ENCODE measurements at regions not wholly inside any gene's neighbourhood (a gene's known extent, or its start where the extent isn't known, plus 50 kb on each side); places are given as distances from the start of the nearest gene placed in this dataset.

DNA sequence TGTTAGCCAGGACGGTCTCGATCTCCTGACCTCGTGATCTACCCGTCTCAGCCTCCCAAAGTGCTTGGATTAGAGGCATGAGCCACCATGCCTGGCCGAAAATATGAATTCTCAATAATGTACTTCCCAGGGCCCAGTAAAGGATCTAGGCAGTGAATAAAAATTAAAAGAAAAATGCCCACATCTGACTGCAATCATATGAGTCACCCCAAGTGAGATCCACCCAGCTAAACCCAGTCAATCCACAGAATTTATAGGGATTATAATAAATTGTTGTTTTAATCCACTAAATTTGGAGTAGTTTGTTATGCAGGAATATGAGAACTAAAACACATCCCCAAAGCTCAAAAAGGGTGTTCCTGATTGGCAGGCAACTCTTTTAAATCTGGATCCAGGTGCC lies 93.5 kb upstream of the STK39 start:
- no peak for DNase-seq

DNA sequence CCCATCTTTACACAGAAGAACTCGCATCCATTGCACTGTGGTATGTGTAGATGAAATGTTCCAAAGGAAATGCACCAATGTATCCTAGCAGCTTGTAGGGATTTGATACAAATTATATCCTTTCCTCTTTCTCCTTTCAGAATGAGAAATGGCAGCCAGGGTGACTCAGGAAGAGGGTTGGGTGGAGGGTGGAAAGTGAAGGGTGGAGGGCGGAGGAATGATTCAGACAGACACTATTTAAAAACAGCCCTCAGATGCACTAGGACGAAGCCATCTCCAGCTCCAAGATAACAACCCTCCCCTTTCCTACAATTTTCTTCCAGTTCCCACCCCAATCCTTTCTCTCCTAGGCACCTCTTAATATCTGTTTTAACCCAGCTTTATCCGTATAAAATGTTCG lies 96.2 kb upstream of the STK39 start:
- DNase-seq: no peak

DNA sequence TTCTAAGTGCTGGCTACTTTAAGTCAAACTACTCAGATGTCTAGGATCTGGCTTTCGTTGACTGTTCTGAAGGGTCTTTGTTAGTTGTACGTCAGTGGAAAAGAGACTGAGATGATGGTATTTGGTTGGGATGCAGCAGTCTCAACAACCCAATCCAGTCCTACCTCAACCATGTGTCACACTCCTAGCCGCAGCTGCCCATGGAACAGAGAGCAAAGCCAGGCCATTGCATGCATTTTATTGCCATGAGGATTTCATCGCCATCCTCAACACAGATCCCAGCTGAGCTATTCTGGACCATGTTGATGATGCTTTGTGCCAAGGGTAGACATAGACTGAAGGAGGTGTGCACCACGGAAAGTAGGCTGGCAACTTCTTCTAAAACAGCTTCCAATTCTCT lies 97.3 kb upstream of the STK39 start:
- no peak for DNase-seq

DNA sequence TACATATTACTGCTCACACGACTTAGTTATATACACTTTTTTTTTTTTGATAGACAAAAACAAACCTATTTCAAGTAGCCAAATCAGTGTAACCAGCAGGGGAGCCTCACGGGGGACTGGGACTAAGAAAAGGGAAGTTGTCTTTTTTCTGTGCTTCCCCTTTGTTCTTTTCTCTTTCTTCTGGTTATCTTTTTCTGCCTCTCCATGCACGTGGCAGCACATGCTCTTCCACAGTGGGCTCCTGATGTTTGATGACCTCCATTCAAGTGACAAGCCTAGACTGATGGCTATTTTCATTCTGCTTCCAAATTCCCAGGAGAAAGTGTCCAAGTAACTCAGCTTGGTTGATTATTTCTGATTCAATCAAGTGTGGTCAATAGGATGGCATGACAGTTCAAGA lies 98.2 kb upstream of the STK39 start:
- no peak for DNase-seq

DNA sequence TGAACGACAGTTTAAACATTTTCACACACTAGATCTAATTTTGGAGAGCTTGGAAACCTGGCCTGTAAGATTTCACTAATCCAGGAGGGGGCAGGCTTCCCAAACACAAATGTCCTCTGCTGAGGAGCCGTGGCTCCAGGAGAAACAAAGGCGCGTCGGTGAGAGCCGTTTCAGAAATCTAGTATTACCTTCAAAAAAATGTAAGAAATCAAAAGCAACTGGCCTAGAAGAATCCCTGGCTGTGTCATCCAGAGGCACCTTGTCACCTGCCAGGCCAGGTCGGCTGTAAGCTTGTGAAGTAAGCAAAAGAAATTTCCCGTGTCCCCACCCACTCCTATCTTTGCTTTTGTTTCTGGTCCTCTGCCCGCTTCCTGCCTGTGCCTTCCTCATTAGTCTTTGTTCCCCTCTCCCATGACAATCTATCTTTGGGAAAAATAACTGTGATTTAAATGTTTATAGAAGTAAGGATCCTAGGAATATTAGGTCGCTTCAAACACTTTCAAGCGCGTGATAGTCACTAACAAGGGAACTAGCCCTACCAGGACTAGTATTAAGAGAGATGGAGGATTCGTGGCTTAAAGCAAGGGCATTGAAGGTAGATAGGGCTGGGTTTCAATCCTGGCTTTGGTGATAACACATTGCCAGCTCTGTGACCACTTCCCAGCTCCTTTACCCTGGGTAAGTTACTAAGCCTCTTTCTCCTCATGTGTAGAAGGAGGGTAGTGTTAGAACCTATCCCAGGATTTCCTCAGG lies 99.5 kb upstream of the STK39 start:
- DNase-seq: peak; percentile 54

DNA sequence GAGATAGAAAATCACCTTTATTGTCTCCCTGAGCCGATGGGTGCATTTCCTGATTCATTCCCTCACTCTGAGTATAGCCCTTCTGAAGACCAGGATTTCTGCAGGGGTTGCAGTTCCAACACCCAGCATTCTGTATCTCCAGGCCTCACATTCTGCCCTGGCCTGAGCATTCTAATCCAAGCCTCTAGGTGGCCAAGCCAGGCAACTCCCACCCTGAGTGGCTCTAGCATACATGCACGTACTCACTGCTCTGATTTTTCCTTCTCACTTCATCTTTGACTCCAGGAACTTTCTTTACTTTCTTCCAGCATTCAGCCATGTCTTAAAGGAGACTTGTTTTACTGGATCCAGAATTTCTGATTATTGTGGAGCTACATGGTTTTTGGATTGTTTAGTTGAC lies 100.7 kb upstream of the STK39 start:
- no peak for DNase-seq

- DNase-seq: no peak
Measured at GRCh38 chr2:168350380-168350779, 103.0 kb upstream of the STK39 start.

DNA sequence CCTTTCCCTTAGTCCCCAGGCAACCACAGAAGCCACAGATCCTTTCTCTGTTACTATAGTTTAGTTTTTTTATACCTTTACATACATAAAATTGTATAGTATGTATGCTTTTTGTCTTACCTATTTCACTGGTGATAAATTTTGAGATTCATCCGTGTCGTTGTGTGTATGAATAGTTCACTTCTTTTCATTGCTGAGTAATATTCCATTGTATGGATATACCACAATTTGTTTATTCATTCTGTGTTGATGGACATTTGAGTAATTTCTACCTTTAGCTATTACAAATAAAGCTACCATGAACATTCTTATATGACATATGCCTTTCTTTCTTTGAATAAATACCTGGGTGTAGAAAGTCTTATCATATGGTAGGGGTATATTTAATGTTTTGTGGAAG lies 102.8 kb upstream of the CERS6 start:
- no peak for DNase-seq

DNA sequence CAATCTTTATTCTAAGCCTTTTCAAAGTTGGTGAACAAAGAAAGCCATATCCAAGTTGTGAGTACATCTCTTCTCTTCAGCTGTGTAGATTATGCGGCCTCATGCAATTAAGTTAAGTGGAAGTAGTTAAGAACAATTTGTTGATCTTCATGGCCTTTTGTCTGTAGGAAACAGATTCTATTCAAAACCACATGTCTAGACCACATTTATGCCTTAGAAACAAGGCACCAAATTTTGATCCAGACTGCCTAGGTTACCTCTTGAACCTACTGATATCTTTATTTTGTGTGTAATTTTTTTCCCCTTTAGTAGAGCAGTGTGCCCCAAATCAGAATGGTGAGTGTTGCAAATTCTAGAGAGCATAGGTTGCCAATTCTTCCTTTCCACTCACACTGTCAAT lies 101.6 kb upstream of the CERS6 start:
- DNase-seq: no peak

GRCh38 chr2:168355121-168355520 lies 101.0 kb upstream of the CERS6 start:
- DNase-seq: no peak

DNA sequence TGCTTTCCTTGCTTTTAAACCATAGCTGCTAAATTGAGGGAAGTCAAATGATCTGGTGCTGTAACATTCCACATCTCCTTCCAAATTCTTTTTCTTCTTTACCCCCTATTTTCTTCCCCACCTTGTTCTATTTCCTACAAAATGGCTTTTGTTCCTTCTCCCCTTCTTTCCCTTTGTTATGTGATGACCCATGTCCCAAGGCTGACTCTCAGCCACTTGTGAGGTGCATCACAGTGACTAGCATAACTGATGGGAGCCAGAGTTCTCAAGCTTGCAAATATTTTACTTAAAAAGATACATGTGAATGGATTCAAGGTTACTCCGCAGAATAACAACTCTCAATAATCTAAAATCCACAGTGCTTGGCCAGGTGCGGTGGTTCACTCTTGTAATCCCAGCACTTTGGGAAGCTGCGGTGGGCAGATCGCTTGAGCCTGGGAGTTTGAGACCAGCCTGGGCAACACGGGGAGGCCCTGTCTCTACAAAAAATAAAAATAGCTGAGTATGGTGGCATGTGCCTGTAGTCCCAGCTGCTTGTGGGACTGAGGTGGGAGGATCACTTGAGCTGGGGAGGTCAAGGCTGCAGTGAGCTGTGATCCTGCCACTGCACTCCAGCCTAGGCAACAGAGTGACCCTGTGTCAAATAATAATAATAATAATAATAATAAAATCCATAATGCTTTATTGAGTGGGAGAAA lies 100.1 kb upstream of the CERS6 start:
- DNase-seq: no peak

GRCh38 chr2:168356477-168356835 lies 99.6 kb upstream of the CERS6 start:
- DNase-seq: no peak

- no peak for DNase-seq
Measured at GRCh38 chr2:168357797-168358472, 98.1 kb upstream of the CERS6 start.

GRCh38 chr2:168359082-168359481 lies 97.0 kb upstream of the CERS6 start:
- no peak for DNase-seq

DNA sequence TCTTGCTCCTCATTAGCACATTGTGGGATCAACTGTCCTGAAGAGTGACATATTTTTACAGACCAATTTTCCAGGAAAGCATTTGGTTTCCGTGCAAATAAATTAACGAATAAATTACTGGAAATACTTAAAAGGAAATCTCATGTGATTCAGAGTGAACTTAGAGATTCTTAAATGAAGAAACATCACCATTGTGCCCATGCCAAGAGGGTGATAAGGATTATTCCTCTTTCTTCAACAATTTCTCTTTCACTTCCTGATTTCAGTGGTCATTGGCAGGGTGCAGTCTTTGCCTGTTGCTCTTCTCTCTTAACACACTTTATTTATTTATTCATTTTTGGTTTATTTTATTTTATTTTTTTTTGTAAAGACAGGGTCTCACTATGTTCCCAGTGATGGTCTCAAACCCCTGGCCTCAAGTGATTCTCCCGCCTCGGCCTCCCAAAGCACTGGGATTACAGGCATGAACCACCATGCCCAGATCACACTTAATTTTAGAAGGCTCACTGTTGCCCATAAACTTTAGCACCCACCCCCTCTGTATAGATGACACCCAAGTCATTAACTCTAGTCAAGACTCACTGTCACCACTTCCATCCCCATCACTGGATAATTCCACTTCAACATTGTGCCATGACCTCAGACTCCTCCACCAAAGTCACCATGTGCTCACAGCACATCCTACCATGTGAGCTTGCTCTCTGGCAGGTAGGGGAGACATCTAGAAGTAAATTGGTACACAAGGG lies 92.6 kb upstream of the CERS6 start:
- no peak for DNase-seq

GRCh38 chr2:168365094-168365621 lies 90.9 kb upstream of the CERS6 start:
- no peak for DNase-seq

DNA sequence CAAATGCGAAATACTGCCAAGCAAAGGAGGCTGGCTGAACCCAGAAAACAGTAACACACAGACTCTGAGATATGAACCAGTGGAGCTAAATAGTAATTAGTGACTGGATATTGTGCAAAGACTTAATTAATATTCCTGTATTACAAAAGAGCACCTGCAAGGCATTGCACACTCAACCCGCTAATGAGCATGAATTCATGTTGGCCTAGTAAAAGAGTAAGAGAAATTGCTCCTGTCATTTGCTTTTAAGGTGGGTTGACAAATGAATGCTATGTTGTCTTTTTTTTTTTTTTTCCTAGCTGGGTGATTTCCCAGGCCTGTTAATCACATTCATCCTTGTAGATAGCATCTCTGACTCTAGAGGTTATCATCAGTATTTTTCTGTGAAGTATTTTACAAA lies 87.0 kb upstream of the CERS6 start:
- DNase-seq: no peak

GRCh38 chr2:168371273-168372019 lies 84.6 kb upstream of the CERS6 start:
- no peak for DNase-seq

- no peak for DNase-seq
Measured at GRCh38 chr2:168373468-168373867, 82.6 kb upstream of the CERS6 start.

DNA sequence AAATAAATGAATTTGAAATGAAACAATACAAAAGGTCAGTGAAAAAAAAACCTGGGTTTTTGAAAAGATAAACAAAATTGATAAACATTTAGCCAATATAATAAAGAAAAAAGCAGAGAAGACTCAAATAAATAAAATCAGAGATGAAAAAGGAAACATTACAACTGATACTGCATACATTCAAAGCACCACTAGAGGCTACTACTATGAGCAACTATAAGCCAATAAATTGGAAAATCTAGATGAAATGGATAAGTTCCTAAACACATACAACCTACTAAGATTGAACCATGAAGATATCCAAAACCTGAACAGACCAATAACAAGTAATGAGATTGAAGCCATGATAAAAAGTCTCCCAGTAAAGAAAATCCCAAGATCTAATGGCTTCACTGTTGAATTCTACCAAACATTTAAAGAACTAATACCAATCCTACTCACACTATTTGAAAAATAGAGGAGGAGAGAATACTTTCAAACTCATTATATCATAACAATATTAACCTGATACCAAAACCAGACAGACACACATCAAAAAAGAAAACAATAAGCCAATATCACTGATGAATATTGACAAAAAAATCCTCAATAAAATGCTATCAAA lies 80.8 kb upstream of the CERS6 start:
- DNase-seq: no peak

- no peak for DNase-seq
Measured at GRCh38 chr2:168378960-168379669, 77.0 kb upstream of the CERS6 start.

Data from central memory CD4-positive, alpha-beta T cell (primary cell).